Pancreas (tissue), 10 donors: ENCODE measurements at regions not wholly inside any gene's neighbourhood (a gene's known extent, or its start where the extent isn't known, plus 50 kb on each side); places are given as distances from the start of the nearest gene placed in this dataset.
"Not testable (repeated sequence)": the region's sequence is repeated elsewhere in the genome, so short reads cannot be mapped to it uniquely, and the experiment has no call there.

Experiments used
- ATAC-seq, 4 donors: fragments of 200-7000 bp; cut with Tn5 transposase; one replicate each; pipeline versions ENCODE4 v1.8.0 to v1.9.1; 2020; ENCODE audit warnings: mild to moderate bottlenecking in 4 of 4, moderate library complexity in 4 of 4
- DNase-seq, 6 donors: peaks; one replicate each; pipeline ENCODE4 v3.0.0-alpha.2; 2020
- FAIRE-seq: peaks from 2 replicates; lab custom pipeline; 2012; peaks lifted over from hg19 to GRCh38; lab: Jason Lieb, UNC
- H3K27ac ChIP-seq, 4 donors: fragments of 200-600 bp; sonication (generic); 1 replicate in 3 of 4; 2 replicates in 1 of 4; pipeline versions ENCODE4 v1.5.0 to v1.8.0; 2020
- H3K27me3 ChIP-seq, 4 donors: fragments of 200-600 bp; one replicate each; pipeline ENCODE4 v1.8.0; 2021
- H3K36me3 ChIP-seq, 3 donors: fragments of 200-600 bp; sonication (generic) in 1 of 3; one replicate each; pipeline versions ENCODE4 v1.5.0 to v1.8.0; 2020 to 2021
- H3K4me1 ChIP-seq, 3 donors: fragments of 200-600 bp; one replicate each; pipeline ENCODE4 v1.8.0; 2021
- H3K4me3 ChIP-seq, 4 donors: fragments of 200-600 bp; sonication (generic) in 2 of 4; one replicate each; pipeline versions ENCODE4 v1.5.0 to v1.8.0; 2020 to 2021
- H3K9me3 ChIP-seq, 4 donors: fragments of 200-600 bp; one replicate each; pipeline ENCODE4 v1.8.0; 2021
- WGBS, 2 donors: extraction: QIAGEN DNeasy Blood & Tissue Kit; methylation state at CpG; one replicate each; pipeline ENCODE4 v1.1.7; 2013; 5-methylcytosine and 5-hydroxymethylcytosine counted together
- intact Hi-C, 3 donors: fragments of 100-400 bp; cut with DNase I; formaldehyde crosslinking; loops; one replicate each; pipeline versions ENCODE4 v1.11.1 to v1.14.2; 2022
- TF ChIP-seq, protein P1 (sequence below), 4 donors: fragments of 200-600 bp; sonication (generic) in 3 of 4; IDR thresholded peaks; one replicate each; pipeline versions ENCODE4 v1.5.0 to v1.8.0; 2021; ENCODE audit warnings: antibody characterized with exemption in 4 of 4
- donor health status: healthy with polysubstance abuse.
- donor health status: DM: no; HTN: no; CAD: no; lungs with moderate emphysema.
- donor health status: DM: no; HTN: no; CAD: no.
- donor health status: control.
- donor health status: control.
- donor health status: Bipolar disorder and iron deficiency.
- donor health status: DM: yes; HTN: yes; CAD: no.
- donor health status: DM: no; HTN: no; CAD: no.
- donor health status: DM: no; HTN: no; CAD: no.
- donor health status: DM: yes; HTN: yes; CAD: no.

- intact Hi-C loops = no loop called here
- H3K27ac ChIP-seq = no peak overlapping the region
- H3K27me3 ChIP-seq = no peaks in the 10 kb centered on the region
- TF ChIP-seq, protein P1, sequence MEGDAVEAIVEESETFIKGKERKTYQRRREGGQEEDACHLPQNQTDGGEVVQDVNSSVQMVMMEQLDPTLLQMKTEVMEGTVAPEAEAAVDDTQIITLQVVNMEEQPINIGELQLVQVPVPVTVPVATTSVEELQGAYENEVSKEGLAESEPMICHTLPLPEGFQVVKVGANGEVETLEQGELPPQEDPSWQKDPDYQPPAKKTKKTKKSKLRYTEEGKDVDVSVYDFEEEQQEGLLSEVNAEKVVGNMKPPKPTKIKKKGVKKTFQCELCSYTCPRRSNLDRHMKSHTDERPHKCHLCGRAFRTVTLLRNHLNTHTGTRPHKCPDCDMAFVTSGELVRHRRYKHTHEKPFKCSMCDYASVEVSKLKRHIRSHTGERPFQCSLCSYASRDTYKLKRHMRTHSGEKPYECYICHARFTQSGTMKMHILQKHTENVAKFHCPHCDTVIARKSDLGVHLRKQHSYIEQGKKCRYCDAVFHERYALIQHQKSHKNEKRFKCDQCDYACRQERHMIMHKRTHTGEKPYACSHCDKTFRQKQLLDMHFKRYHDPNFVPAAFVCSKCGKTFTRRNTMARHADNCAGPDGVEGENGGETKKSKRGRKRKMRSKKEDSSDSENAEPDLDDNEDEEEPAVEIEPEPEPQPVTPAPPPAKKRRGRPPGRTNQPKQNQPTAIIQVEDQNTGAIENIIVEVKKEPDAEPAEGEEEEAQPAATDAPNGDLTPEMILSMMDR (IDR thresholded peaks at IDR 0.05) = no peak
- no peaks in the 10 kb centered on the region for H3K9me3 ChIP-seq
- no peaks in the 10 kb centered on the region for H3K4me1 ChIP-seq
- DNase-seq = no peak
- 75% methylated on average over 1 of the region's 1 CpG for WGBS, 2 donors
- no peak overlapping the region for H3K4me3 ChIP-seq
- no peaks in the 10 kb centered on the region for H3K36me3 ChIP-seq
- FAIRE-seq = no peak
- no peak for ATAC-seq
These were observed 545.3 kb upstream of the GRID2 start for GRCh38 chr4:91758487-91758886.

- Histone ChIP-seq H3K27me3 (no peaks in the 10 kb centered on the region), H3K9me3 (no peaks in the 10 kb centered on the region), H3K27ac (no peak overlapping the region), H3K4me1 (no peaks in the 10 kb centered on the region), H3K4me3 (no peak overlapping the region), H3K36me3 (no peaks in the 10 kb centered on the region)
- intact Hi-C loops = no loop called here
- TF ChIP-seq, protein P1 (IDR thresholded peaks at IDR 0.05) = no peak
- FAIRE-seq (no peak), ATAC-seq (no peak), DNase-seq (no peak)
- WGBS, 2 donors = 58 to 65% methylated on average over 1 of the region's 1 CpG
These were observed 539.7 kb upstream of the GRID2 start for GRCh38 chr4:91764085-91764484.

DNA sequence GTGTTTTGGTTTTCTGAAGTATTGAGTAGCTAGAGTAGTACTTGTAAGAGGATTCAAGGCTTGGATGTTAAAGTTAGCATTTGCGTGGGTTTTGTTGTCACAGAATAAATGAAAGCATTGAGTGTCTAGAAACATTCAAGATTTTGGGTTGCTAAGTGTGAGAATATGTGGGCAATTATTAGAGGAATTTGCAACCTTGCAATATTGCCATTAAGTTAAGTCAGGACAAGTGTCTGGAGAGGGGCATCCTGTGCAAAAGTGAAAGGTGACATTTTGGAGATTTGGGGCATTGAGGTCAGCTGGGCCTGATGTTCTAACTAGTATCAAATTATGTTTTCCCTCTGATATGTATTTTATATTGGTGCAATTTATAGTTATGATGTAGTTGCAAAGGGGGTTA, 533.9 kb upstream of the GRID2 start:
- no peaks in the 10 kb centered on the region for H3K4me1 ChIP-seq
- intact Hi-C loops = no loop called here
- FAIRE-seq (no peak), DNase-seq (no peak), ATAC-seq (no peak)
- H3K9me3 ChIP-seq = no peaks in the 10 kb centered on the region
- no peak overlapping the region for H3K4me3 ChIP-seq
- TF ChIP-seq, protein P1 (IDR thresholded peaks at IDR 0.05) = no peak
- 85 to 95% methylated on average over 1 of the region's 1 CpG for WGBS, 2 donors
- no peaks in the 10 kb centered on the region for H3K36me3 ChIP-seq
- no peak overlapping the region for H3K27ac ChIP-seq
- H3K27me3 ChIP-seq = no peaks in the 10 kb centered on the region

DNA sequence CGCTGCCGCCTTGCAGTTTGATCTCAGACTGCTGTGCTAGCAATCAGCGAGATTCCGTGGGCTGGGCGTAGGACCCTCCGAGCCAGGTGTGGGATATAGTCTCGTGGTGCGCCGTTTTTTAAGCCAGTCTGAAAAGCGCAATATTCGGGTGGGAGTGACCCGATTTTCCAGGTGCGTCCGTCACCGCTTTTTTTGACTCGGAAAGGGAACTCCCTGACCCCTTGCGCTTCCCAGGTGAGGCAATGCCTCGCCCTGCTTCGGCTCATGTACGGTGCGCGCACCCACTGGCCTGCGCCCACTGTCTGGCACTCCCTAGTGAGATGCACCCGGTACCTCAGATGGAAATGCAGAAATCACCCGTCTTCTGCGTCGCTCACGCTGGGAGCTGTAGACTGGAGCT, 512.1 kb upstream of the GRID2 start:
- H3K27me3 ChIP-seq, ATAC-seq, H3K4me1 ChIP-seq, FAIRE-seq, H3K9me3 ChIP-seq, H3K36me3 ChIP-seq, intact Hi-C loops, H3K27ac ChIP-seq: not testable (repeated sequence)
- H3K4me3 ChIP-seq = peak overlapping the region in 3 of 4 donors; percentile 10 to 40 (median 31)
- 22 to 54% methylated on average over 28 of the region's 28 CpGs for WGBS, 2 donors
- peak in 2 of 6 donors; percentile 20 to 54 for DNase-seq

GRCh38 chr4:91795947-91796346, 507.8 kb upstream of the GRID2 start:
- ATAC-seq = no peak
- no peak overlapping the region for H3K27ac ChIP-seq
- no peaks in the 10 kb centered on the region for H3K27me3 ChIP-seq
- H3K4me3 ChIP-seq = no peak overlapping the region
- H3K9me3 ChIP-seq = no peaks in the 10 kb centered on the region
- no peak for DNase-seq
- no peak for FAIRE-seq
- H3K4me1 ChIP-seq = no peaks in the 10 kb centered on the region
- H3K36me3 ChIP-seq = no peaks in the 10 kb centered on the region
- intact Hi-C loops = no loop called here
- 83 to 90% methylated on average over 1 of the region's 1 CpG for WGBS, 2 donors
- TF ChIP-seq, protein P1 (IDR thresholded peaks at IDR 0.05) = no peak
